ENCODE measurements at regions not wholly inside any gene's neighbourhood (a gene's known extent, or its start where the extent isn't known, plus 50 kb on each side); places are given as distances from the start of the nearest gene placed in this dataset.

GRCh38 chr13:99750951-99751350, 220.6 kb downstream of the ZIC5 start:
- Histone ChIP-seq H3K9me3 (ENCODE audit: control insufficient read depth, insufficient read depth, low read length) (no peaks in the 10 kb centered on the region), H3K4me1 (ENCODE audit: control insufficient read depth, low read length) (no peaks in the 10 kb centered on the region), H3F3A (ENCODE audit: control insufficient read depth, insufficient read depth) (no peaks in the 10 kb centered on the region), H3K79me2 (ENCODE audit: control insufficient read depth, low read length) (no peaks in the 10 kb centered on the region), H3K27ac (ENCODE audit: low read depth, low read length) (no peak overlapping the region), H3K4me2 (ENCODE audit: low read length) (no peak overlapping the region), H4K20me1 (ENCODE audit: control insufficient read depth, insufficient read depth, low read depth, low read length) (no peaks in the 10 kb centered on the region), H3K4me3 (ENCODE audit: low read length) (no peak overlapping the region), H3K36me3 (ENCODE audit: control insufficient read depth, low read length) (no peaks in the 10 kb centered on the region), H3K27me3 (ENCODE audit: control insufficient read depth, low read length) (no peaks in the 10 kb centered on the region), H3K9me2 (replicated peaks; ENCODE audit: control insufficient read depth, low read length) (no peaks in the 10 kb centered on the region)
- TF ChIP-seq CTCF (IDR thresholded peaks at IDR 0.05; ENCODE audit: low read depth, low read length, poor library complexity, severe bottlenecking): no peak
- no peak for TF ChIP-seq EZH2phosphoT487 (IDR thresholded peaks at IDR 0.05; ENCODE audit: borderline replicate concordance, low read length)

- Histone ChIP-seq H4K20me1 (ENCODE audit: control insufficient read depth, insufficient read depth, low read depth, low read length) (no peaks in the 10 kb centered on the region), H3K4me2 (ENCODE audit: low read length) (no peak overlapping the region), H3F3A (ENCODE audit: control insufficient read depth, insufficient read depth) (no peaks in the 10 kb centered on the region), H3K9me2 (replicated peaks; ENCODE audit: control insufficient read depth, low read length) (no peaks in the 10 kb centered on the region), H3K79me2 (ENCODE audit: control insufficient read depth, low read length) (no peaks in the 10 kb centered on the region), H3K4me3 (ENCODE audit: low read length) (no peak overlapping the region), H3K36me3 (ENCODE audit: control insufficient read depth, low read length) (no peaks in the 10 kb centered on the region), H3K9me3 (ENCODE audit: control insufficient read depth, insufficient read depth, low read length) (no peaks in the 10 kb centered on the region), H3K27ac (ENCODE audit: low read depth, low read length) (no peak overlapping the region), H3K27me3 (ENCODE audit: control insufficient read depth, low read length) (no peaks in the 10 kb centered on the region), H3K4me1 (ENCODE audit: control insufficient read depth, low read length) (no peaks in the 10 kb centered on the region)
- TF ChIP-seq EZH2phosphoT487 (IDR thresholded peaks at IDR 0.05; ENCODE audit: borderline replicate concordance, low read length): no peak
- TF ChIP-seq CTCF (IDR thresholded peaks at IDR 0.05; ENCODE audit: low read depth, low read length, poor library complexity, severe bottlenecking): no peak
Observed at GRCh38 chr13:99749271-99750019, 222.1 kb downstream of the ZIC5 start.

GRCh38 chr13:99747403-99747710, 224.2 kb downstream of the ZIC5 start:
- Histone ChIP-seq H3K4me2 (ENCODE audit: low read length) (no peak overlapping the region), H3K4me3 (ENCODE audit: low read length) (no peak overlapping the region), H3K27ac (ENCODE audit: low read depth, low read length) (no peak overlapping the region), H3K4me1 (ENCODE audit: control insufficient read depth, low read length) (no peaks in the 10 kb centered on the region), H3K9me3 (ENCODE audit: control insufficient read depth, insufficient read depth, low read length) (no peaks in the 10 kb centered on the region), H3F3A (ENCODE audit: control insufficient read depth, insufficient read depth) (no peaks in the 10 kb centered on the region), H3K36me3 (ENCODE audit: control insufficient read depth, low read length) (no peaks in the 10 kb centered on the region), H3K27me3 (ENCODE audit: control insufficient read depth, low read length) (no peaks in the 10 kb centered on the region), H4K20me1 (ENCODE audit: control insufficient read depth, insufficient read depth, low read depth, low read length) (no peaks in the 10 kb centered on the region), H3K79me2 (ENCODE audit: control insufficient read depth, low read length) (no peaks in the 10 kb centered on the region), H3K9me2 (replicated peaks; ENCODE audit: control insufficient read depth, low read length) (no peaks in the 10 kb centered on the region)
- TF ChIP-seq CTCF (IDR thresholded peaks at IDR 0.05; ENCODE audit: low read depth, low read length, poor library complexity, severe bottlenecking) (no peak), EZH2phosphoT487 (IDR thresholded peaks at IDR 0.05; ENCODE audit: borderline replicate concordance, low read length) (no peak)
